ENCODE measurements at regions not wholly inside any gene's neighbourhood (a gene's known extent, or its start where the extent isn't known, plus 50 kb on each side); places are given as distances from the start of the nearest gene placed in this dataset.
A peak's percentile ranks its signal among the peaks of the same experiment; 100 is the strongest.
"Not testable (repeated sequence)": the region's sequence is repeated elsewhere in the genome, so short reads cannot be mapped to it uniquely, and the experiment has no call there.

DNA sequence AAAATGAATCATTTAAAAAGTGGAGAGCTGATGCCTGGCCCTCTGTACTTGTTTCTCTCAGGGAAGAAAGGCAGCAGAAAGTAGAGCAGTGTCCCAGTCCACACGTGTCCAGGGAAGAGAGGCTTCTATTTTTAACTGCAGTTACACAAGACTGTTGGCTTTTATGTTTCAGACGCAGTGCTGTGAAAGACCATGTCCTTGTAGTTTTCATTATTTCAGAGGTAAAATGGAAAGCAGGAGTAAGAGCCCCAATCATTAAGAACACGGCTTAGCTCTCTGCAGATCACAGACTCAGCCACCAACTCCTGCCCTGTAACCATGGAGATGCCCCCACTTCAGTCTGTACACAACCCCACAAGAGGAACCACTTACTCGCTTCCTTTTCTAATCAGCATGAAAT lies 336.3 kb downstream of the DAD1 start:
- DNase-seq (ENCODE audit: low read depth): no peak

DNA sequence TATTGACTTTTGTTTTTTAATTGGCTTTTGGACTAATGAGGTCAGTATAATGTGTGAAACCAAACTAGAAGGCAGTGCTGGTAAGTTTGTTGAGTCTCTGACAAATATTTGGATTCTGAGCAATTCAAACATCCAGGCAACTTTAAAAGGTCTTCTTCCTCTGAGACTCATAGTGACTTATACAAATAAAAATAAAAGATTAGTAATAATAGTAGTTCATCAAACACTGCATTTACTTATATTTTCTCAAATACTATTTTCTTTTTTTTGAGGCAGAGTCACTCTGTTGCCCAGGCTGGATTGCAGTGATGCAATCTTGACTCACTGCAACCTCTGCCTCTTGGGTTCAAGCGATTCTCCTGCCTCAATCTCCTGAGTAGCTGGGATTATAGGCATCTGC lies 337.9 kb downstream of the DAD1 start:
- DNase-seq (ENCODE audit: low read depth): no peak

DNA sequence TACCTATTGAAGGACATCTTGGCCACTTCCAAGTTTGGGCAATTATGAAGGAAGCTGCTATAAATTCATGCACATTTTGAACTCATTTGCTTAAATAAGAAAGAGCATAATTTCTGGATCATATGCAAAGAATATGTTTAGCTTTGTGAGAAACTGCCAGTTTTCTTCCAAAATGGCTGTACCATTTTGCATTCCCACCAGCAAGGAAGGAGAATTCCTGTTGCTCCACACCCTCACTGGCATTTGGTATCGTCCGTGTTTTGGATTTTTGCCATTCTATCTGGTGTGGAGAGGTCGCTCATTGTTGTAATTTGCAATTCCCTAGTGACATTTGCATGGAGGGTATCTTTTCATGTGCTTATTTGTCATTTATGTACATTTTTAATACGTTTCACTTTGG lies 339.3 kb downstream of the DAD1 start:
- DNase-seq (ENCODE audit: low read depth): no peak

DNA sequence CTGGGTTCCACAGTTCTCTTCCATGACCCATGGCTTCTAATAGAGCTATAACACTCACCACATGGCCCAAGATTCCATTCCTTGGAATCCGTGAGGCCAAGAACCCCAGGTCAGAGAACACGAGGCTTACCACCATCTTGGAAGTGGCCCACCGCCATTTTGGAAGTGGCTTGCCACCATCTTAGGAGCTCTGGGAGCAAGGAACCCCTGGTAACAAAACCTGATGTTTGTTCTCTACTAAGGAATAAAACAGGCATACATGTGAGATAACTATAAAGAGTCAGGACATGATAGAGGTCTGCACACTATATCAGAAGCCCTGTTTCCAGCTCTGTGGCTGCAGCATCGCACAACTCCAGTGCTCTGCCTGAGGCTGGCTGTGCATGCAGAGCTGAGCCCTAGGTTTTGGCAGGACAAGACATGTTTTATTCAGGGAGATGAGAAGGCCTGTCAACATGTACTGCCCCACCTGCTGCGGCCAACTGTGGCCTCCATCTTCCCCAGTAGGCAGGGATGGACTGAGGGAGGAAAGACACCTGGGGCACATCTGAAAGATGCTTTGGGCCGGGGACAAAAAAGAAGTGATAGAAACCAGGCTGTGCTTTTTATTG lies 344.9 kb downstream of the DAD1 start:
- no peak for DNase-seq (ENCODE audit: low read depth)

DNA sequence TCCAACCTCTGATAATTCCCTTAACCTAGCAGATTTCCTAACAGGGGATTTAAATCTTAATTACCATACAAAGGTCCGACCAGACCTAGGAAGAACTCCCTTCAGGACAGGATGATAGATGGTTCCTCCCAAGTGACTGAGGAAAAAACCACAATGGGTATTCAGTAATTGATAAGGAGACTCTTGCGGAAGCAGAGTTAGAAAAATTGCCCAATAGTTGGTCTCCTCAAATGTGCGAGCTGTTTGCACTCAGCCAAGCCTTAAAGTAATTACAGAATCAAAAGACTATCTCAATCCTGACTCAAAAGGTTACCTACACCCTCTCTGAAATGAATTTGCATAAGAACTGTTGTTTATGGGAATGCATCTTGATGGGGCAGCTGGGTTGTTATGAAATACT lies 350.7 kb downstream of the DAD1 start:
- not testable (repeated sequence) for DNase-seq (ENCODE audit: low read depth)

DNA sequence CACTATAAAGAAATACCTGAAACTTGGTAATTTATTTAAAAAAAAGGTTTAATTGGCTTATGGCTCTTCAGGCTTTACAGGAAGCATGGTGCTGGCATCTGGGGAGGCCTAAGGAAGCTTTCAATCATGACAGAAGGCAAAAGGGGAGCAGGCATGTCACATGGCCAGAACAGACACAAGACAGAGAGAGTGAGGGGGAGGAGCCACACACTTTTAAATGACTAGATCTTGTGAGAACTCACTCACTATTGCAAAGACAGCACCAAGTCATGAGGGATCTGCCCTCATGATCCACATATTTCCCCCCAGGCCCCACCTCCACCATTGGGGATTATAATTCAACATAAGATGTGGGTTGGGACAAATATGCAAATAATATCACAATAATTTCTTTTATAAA lies 355.6 kb downstream of the DAD1 start:
- no peak for DNase-seq (ENCODE audit: low read depth)

DNA sequence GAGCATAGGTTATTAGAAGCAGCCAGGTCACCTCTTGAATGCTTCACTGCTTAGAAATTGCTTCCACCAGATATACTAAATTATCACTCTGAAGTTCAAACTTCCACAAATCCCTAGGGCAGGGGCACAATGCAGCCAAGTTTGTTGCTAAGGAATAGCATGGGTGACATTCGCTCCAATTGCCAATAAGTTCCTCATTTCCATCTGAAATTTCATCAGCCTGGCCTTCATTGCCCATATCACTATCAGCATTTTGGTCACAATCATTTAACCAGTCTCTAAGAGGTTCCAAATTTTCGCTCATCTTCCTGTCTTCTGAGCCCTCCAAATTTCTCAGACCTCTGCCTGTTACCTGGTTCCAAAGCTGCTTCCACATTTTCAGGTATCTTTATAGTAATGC lies 356.1 kb downstream of the DAD1 start:
- DNase-seq (ENCODE audit: low read depth): no peak

DNA sequence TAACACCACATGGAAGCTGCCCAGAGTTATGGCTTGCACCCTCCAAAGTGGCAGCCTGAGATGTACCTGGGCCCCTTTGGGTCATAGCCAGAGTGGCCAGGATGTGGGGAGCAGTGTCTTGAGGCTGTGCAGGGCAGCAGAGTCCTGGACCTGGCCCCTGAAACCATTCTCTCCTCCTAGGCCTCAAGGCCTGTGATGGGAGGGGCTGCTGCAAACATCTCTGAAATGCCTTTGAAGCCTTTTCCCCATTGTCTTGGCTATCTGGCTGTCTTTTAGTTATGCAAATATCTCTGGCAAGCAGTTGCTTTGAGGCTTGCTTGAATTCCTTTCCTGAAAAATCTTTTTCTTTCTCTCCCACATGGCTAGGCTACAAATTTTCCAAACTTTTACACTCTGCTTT lies 356.5 kb downstream of the DAD1 start:
- no peak for DNase-seq (ENCODE audit: low read depth)

DNA sequence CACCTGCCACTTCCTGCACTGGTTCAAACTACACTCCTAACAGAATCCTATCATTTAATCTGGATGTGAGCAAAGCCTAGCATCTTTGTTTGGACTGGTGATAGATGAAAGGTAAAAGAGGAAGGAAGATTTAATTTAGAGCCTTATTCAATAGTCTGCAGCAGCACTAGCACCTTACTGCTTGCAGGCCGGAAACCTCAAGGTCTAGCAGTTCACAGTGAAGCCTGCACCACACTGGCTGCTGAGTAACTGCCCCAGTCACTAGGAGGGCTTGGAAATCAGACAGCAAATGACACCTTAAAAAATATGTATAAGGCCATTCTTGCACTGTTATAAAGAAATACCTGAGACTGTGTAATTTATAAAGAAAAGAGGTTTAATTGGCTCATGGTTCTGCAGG lies 358.0 kb downstream of the DAD1 start:
- no peak for DNase-seq (ENCODE audit: low read depth)

DNA sequence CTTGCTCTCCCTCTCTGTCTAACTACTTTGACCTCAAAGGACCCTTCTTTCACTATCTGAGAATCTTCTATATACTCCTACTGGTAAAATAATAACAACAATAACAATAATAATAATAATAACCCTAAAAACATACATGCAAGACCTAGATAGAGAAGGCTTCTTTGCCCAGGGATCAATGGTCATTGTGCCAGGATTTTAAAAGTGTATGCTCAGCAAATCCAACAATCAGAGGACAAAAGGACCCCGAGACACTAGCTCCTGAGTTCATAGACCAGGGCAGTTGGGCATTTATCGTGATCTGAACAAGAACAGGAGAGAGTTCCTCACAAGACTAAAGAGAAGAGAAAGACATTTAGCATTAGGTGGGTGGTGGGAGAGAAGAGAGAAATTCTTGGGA lies 358.5 kb downstream of the DAD1 start:
- no peak for DNase-seq (ENCODE audit: low read depth)

DNA sequence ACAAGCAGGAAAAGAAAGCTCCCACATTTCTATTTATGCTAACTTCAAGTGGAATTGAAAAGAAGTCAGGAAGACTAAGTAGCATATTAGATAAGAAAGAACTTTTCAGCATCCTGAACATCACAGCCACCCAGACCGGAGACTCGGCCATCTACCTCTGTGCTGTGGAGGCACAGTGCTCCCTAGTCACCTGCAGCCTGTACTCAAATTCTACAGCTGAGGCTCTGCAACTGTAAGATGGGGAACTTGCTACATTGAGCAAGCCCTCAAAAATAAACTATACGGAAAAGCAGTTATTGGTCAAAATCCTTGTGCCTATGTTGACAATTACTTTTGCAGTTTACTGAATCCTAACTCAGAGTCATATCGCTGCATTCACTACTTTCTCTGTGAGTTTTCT lies 361.9 kb downstream of the DAD1 start:
- DNase-seq (ENCODE audit: low read depth): no peak

DNA sequence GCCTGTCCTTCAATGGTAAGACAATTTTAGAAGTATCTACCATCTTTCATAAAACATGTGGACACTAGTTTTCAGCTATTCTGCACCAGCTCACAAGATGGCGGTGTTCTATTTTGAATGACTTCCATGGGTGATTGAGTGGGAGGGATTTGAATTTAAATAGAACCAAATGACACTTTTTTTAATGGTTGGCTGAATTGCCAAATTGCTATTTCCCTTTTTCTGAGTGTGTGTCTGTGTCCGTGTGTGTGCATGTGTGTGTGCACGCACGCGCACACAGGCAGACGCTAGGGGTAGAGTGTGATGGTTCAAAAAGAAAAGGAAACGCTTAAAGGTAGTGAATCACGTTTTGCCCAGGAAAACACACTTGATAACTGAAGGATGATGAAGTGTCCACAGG lies 362.6 kb downstream of the DAD1 start:
- DNase-seq (ENCODE audit: low read depth): no peak

DNA sequence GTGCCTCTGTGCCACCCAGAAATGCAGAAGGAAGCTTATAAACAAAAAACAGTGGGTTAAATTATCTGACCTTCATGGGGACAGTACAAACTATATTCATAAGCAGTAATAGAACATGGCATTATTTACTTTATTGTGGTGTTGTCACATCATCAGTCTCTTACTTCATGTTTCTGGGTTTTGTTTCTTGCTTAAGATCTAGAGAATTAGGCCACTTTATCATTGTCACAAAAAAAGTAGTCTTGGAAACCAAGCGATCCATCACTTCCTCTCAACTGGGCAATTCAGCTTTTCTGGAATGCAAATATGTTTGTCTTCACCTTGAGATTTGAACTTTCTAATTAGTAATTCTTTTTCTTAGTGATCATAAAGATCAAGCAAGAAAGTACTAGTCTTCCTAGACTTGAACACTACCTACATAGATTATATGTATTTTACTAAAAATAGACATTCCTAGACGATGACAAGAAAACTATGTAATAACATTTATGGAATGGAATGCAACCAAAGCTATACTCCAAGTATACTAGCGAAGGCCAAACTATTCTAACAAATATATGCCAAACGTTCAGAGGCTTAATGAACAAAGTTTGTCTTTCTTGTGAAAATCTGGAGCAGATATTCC lies 363.4 kb downstream of the DAD1 start:
- no peak for DNase-seq (ENCODE audit: low read depth)

DNA sequence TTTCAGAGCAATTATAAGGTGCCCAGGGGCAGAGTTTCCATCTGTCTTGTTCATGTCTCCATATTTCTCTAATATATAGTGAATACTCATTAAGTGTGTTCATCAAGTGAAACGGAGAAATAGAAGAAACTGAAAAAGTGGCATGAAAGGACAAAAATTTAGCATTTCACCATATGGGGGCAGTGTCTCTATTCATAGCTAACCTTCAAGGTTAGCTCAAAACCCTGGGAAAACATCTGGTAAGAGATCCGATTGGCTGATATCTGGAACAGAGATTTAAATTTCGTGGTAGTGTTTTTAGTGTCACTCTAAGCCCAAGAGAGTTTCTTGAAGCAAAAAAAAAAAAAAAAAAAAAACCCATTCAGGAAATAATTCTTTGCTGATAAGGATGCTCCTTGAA lies 367.5 kb downstream of the DAD1 start:
- no peak for DNase-seq (ENCODE audit: low read depth)

DNA sequence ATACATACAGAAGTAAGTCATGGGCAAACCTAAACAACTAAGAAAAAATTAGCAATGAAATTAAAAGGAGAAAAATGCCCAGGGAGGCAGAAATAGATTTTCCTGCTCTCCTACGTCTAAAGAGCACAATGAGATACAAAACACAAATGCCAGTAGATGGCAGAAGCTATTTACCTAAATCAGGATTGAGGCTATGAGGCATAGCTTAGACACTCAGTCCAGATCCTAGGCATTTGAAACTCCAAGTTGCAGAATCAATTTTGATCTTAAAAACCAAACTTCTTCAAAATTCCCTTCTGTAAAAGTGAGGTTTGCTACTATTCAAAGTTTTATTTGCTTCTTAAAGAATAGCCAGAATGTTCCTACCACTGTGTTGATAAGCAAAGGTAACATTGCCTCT lies 368.6 kb downstream of the DAD1 start:
- DNase-seq (ENCODE audit: low read depth): no peak

DNA sequence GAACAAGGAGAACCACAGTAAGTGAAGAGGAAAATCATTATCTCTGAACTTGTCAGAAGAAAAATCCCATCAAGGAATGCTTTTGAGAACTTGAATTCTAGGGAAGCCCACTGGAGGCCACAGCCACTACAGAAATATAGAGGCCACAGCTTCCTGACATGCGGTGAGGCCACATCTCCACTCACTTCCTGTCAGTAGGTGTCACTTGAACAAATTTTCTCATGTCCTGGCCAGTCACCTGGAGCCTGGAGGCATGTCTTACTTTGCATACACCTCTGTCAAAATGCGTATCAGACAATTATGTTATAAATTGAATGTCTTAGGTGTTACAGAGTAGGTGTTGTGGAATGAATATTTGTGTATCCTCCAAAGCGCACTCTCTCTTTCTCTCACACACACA lies 370.3 kb downstream of the DAD1 start:
- DNase-seq (ENCODE audit: low read depth): no peak

DNA sequence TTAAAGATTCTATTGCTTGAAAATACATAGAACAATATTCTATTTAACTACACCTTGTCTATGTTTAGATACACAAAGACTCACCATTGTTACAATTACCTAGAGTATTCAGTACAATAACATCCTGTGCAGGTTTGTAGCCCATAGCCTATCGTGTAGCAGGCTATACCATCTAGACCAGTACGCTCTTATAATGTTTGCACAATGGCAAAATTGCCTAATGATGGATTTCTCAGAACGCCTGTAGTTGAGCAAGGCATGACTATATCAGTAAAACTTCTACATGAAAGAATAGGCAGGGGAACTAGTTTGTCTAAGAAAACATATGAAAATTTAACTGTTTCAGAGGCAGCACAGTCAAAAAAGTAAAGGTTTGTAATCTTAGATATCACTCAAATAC lies 375.9 kb downstream of the DAD1 start:
- no peak for DNase-seq (ENCODE audit: low read depth)

DNA sequence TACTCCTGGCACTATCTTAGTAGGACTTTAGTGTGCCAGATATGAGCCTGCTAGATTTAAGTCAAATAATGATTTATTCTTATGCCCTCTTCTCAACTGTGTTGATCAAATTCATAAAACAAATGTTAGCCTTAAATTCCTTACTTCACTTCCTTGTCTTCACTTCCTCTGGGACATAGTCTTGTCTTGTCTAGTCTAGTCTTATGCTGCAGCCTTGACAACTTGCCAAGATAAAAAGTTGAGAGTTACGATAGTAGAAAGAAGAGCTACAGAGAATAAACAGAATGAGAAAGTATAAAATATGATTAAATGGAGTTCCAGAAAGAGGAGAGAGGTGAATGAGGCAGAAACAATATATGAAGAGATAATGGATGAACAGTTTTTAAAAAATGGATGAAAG lies 378.1 kb downstream of the DAD1 start:
- no peak for DNase-seq (ENCODE audit: low read depth)

DNA sequence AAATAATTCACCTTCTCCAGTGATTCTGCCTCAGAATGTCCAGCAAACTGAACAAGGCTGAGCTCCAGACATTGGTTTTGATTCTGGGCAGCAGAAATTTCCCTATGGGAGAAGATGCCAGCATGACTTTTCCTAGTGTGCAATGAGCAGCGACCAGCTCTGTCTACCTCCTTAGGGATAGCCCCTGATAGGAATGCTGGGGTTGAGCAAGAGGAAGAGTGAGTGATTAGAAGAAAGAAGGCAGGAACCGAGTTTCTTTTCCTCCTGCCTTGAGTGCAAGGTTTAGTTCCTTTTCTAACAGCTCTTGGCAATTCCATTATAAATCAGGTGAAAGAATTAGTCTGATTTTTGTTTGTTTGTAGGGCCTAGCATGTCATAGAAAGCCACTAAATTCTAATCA lies 379.0 kb downstream of the DAD1 start:
- no peak for DNase-seq (ENCODE audit: low read depth)

DNA sequence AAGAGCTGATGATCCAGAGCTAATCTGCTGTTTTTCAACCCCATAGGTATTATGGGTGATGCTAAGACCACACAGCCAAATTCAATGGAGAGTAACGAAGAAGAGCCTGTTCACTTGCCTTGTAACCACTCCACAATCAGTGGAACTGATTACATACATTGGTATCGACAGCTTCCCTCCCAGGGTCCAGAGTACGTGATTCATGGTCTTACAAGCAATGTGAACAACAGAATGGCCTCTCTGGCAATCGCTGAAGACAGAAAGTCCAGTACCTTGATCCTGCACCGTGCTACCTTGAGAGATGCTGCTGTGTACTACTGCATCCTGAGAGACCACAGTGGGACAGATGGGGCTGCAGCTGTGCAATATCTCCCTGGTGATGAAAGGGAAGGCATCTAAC lies 386.0 kb downstream of the DAD1 start:
- no peak for DNase-seq (ENCODE audit: low read depth)

DNA sequence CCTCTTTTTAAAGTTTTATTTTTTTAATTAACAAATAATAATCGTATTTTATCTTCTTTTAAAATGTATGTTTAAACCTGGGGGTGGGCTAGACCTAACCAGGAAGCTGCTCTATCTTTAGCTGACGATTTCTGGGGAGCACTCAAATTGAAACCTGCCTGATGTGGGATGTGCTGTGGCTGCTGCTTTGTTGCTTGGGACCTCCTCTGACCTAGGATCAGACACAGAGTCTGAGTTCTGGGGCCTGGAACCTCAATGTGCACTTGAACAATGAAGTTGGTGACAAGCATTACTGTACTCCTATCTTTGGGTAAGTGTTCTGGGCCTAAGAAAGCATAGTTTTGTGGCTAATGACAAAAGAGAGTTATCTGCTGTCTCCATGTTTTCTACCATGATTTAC lies 386.7 kb downstream of the DAD1 start:
- DNase-seq (ENCODE audit: low read depth): no peak

DNA sequence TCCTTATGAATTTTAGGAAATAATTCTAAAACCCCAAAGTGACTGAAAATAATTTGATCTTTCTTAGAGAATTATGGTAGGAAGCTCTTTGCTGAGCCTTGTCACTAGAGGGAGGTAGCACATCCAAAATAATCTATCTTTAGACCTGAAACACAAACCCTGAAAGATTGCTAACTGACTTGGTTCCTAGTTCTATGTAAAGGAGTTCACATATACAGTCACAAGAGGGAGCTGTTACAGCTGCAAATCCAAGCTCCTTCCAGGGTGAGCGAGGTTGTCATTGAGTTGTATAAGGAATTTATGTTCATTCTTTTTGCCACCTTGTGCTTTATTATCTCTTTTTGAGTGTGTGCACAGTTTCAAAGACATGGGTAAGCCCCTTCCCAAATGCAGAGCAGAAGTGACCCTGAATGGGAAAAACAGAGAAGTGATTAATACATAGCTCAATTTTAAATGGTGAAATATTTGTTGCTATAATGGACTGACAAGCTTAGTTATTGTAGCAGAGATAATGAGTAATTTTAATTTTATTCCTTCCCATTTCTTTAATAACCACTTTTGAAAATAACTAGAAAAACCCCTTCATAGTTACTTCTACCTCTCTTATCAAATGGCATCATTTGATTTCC lies 387.9 kb downstream of the DAD1 start:
- DNase-seq (ENCODE audit: low read depth): peak; percentile 3

DNA sequence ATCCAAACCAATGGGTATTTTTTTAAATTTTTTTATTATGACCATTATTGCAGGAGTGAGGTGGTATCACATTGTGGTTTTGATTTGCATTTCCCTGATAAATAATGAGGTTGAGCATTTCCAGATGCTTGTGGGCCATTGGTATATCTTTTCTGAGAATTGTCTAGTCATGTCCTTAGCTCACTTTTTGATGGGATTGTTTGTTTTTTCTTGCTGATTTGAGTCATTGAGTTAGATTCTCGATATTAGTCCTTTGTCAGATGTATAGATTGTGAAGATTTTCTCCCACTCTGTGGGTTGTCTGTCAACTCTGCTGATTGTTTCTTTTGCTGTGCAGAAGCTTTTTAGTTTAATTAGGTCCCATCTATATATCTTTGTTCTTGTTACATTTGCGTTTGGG lies 388.9 kb downstream of the DAD1 start:
- DNase-seq (ENCODE audit: low read depth): not testable (repeated sequence)

DNA sequence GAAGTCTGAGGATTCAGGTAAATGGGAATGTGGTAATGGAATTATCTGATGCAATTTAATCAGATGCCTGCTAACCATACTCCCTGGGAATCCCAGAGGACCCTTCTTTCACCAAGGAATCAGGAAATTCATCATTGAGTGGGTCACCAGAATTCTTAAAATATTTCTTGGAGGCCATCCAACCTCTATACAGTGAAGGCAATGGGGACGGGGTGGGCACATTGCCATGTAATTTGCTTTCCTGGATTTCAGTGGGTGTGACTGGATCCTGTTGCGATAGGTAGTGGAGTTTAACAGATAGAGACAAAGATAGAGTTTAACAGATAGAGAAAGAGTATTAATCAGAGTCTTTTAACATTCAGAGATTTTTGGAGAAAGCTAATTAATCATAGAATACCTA lies 394.4 kb downstream of the DAD1 start:
- DNase-seq (ENCODE audit: low read depth): no peak

Data from T follicular helper cell (primary cell).